Stimulated activated CD4-positive, alpha-beta T cell treated with anti-CD3 and anti-CD28 coated beads, Interleukin-4, amount 100 ng/mL, for 24 hours (primary cell): ENCODE measurements at regions not wholly inside any gene's neighbourhood (a gene's known extent, or its start where the extent isn't known, plus 50 kb on each side); places are given as distances from the start of the nearest gene placed in this dataset.

Experiments used
- DNase-seq: peaks from one replicate; pipeline ENCODE4 v3.0.0-alpha.2; 2020

DNA sequence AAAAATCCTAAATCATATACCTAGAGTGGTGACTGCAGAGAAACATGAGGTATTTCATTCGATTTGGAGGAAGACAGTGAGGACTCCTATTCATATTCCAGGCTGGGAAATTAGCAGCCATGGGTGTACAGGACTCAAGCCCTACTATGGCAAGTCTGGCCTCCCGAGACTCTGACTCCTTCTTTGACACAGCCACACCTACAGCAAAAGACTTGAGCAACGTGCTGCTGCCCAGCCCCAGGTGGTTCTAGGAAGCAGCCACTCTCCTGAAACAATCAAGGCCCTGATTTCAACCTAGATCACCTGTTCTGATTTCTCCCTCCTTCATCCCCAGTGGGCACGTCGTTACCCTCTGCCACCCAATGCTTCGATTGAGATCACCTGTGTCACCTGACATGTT is 84.0 kb upstream of the ATP11B start:
- no peak for DNase-seq

DNA sequence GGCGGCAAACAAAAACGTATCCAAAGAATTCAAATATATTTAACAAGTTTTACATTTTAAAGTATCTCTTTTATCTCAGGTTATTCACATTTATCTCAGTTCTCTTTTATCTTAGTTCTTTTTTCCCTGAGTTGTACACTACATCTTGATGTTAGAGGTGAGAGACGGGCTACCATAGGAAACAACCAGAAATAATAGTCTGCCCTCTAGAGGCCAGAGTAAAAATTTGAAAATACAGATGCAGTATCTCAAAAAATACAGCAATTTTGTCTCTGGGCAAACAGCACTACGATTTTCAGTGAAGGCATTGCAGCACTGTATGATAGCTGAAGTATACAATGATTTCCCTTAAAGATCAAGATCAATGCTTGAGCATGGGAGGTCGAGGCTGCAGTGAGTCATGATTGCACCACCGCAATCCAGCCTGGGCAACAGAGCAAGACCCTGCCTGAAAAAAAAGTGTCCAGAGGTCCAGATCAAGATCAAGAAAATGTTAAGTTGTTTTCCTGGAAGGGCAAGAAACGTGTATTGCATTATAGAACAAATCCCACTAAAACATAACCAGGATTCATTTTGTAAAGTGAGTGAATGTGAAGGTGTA is 82.6 kb upstream of the ATP11B start:
- no peak for DNase-seq

GRCh38 chr3:182711261-182711683 is 82.0 kb upstream of the ATP11B start:
- DNase-seq = no peak

GRCh38 chr3:182711853-182712252 is 81.5 kb upstream of the ATP11B start:
- DNase-seq = no peak

GRCh38 chr3:182713111-182713510 is 80.2 kb upstream of the ATP11B start:
- no peak for DNase-seq

DNA sequence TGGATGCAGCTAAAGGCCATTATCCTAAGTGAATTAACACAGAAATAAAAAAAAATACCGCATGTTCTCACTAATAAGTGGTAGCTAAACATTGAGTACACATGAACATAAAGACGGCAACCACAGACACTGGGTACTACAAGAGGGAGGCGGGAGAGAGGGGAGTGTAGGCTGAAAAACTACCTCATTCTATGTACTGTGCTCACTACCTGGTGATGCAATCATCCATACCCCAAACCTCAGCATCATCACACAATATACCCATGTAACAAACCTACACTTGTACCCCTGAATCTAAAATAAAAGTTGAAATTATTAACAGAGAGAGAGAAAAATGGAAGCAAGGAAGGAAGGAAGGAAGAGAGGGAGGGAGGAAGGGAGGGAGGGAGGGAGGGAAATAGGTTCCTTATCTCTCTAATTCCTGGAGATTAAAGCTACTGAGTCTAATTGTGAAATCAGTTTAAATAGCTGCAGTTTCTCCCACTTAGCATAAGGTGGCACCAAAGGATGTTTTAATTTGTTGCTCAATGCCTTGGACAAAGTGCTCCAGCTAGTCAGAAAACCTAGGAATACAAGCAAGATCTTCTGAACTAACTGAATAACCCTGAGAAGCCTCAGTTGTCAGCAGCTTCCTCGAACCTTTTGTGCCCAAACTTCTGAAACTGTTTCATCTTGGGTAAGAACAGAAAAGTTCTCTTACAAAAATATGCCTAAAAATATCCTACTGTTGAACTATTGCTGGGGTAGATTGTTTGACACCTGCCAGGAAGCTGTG is 79.4 kb upstream of the ATP11B start:
- no peak for DNase-seq

GRCh38 chr3:182715006-182715405 is 78.3 kb upstream of the ATP11B start:
- DNase-seq = no peak

DNA sequence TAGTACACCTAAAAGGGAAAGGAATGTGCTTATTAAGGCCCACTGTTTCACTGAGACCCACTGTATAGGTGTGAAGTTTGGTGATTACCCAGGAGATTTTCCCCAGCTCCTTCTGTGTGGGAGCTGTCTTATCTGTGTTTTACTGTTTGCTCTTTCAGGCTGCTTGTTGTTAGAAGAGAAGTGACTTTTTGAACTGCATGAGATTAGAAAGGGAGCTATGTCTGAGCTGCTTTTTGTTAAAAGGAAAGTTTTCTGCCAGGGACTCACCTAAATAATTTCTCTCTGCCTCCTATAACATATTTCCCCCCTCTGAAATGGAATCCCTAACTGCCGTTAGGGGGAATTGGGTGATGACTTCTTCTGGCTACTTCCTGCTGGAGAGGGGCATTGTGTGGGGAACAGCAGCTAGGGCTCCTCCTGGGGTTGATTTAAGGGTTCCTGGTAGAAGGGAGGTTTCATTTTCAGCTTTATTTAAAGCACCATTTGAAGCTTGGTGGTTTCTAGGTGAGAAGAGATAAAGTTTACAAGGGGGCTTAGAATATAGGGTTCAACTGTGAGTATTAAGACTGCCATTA is 77.1 kb upstream of the ATP11B start:
- DNase-seq = no peak

DNA sequence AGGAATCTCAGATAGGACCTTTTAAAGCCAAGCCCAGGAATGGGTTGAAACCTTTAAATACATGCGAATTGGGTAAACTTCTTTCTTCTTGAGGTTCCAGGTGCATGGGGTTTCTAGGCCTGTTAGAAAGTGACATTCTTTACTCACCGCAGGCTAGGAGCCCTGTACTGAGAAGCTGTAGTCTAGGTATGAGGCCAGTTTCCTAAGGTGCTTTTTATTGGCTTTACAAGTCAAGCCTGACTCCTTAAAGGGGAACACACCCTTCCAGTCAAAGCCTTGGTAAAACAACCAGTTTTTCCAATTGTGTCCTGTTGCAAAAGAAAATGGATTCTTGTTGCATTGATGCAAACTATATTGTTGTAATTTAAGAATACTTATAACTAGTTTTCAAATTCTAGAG is 76.1 kb upstream of the ATP11B start:
- no peak for DNase-seq

DNA sequence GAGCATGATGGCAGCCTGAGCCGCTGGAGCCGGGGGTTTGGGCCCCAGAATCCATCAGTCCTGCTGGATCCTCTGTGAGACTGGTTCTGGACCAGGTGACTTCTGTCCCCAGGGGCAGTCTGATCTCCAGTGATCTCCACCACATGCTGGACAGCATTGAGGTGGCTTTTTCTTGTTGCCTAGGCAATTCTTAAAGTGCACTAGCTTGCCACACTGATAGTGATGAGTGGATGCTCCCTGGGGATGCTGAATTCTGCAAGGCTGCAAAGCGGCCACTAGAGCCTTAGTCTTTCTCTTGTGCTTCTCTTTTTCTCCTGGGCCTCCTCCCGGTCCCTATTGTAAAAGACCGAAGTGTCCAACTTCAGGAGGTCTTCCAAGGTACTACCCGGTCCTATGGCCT is 70.4 kb upstream of the ATP11B start:
- no peak for DNase-seq

- DNase-seq = no peak
Observed at GRCh38 chr3:182723596-182723995, 69.7 kb upstream of the ATP11B start.

- no peak for DNase-seq
Observed at GRCh38 chr3:182725372-182726251, 67.7 kb upstream of the ATP11B start.

- DNase-seq = no peak
Observed at GRCh38 chr3:182726258-182727142, 66.8 kb upstream of the ATP11B start.

DNA sequence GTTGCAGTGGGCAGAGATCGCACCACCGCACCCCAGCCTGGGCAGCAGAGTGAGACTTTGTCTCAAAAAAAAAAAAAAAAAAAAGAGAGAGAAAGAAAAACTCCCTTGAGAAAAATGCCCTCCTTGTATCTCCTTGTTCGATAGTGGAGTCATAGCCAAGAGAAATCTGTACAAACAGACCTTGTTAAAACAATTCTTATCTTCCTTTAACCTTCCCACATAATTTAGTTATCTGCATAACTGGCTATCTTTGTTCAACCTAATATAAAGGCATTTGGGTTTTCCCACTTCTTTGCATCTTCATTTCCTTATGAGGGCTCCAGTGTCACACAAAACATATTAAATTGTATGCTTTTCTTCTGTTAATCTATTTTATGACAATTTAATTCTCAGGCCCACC is 65.1 kb upstream of the ATP11B start:
- no peak for DNase-seq

GRCh38 chr3:182729903-182730674 is 63.2 kb upstream of the ATP11B start:
- no peak for DNase-seq

- DNase-seq = no peak
Observed at GRCh38 chr3:182730675-182731042, 62.6 kb upstream of the ATP11B start.

DNA sequence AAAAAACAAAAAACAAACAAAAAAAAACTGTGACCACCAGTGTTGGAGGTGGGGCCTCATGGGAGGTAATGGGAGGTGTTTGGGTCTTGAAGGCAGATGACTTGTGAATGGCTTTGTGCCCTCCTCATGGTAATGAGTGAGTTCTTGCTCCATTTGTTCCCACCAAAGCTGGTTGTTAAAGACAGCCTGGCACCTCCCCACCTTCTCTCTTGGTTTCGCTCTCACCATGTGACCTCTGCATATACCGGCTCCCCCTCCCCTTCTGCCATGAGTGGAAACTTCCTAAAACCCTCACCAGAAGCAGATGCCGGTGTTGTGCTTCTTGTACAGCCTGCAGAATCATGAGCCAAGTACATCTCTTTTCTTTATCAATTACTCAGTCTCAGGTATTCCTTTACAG is 61.5 kb upstream of the ATP11B start:
- no peak for DNase-seq

DNA sequence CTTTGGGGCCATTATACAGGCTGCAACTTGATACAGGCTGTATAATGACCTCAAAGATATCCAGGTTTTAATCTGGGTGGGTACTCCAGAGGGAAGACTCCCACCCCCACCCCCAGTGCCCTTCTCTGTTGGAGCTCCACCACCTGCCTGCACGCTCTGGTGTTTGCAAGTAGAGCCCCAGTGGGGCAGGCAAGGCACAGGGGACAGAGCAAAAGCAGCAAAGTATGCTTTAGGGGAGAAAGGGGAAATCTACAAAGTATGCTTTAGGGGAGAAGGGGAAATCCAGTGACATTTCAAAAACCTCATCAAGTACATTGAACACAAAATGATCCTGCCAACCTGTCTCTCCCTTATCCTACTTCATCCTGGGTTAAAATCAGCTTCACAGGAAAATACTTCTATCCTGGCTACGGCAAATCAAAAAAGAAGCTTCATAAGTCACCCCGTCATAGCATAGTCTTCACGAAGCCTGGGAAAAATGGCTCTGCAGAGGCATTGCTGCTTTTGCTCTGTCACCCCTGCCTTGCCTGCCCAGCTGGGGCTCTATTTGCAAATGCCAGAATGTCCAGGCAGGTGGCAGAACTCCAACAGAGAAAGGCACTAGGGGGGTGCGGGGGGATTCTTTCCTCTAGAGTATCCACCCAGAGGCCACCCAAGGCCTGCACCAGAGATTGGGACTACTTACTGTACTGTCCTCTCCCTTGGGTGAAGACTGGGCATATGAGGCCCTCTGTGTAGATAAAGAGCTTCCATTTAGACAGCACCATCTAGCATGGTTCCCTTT is 60.9 kb upstream of the ATP11B start:
- no peak for DNase-seq

DNA sequence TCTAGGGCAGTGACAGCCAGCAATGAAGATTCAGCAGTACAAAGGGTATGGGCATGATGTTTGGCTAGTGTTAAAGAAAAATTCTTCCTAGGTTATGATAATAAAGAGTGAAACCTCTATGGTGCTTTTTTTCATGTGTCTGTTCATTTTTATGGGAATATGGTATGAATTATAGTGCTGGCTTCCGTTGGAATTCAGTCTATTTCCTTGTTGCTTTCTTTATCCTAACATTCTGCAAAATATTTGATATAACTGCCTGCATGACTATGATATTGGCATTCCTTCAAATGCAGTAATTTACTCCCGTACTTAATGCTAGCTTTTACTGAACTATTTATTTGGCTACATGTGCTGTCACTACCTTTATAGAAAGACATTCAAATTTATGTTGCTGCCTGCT is 57.6 kb upstream of the ATP11B start:
- DNase-seq = no peak

- no peak for DNase-seq
Observed at GRCh38 chr3:182737825-182738224, 55.5 kb upstream of the ATP11B start.
